IMR-90 (cell line): ENCODE measurements at regions not wholly inside any gene's neighbourhood (a gene's known extent, or its start where the extent isn't known, plus 50 kb on each side); places are given as distances from the start of the nearest gene placed in this dataset.

Source experiments
- ATAC-seq: fragments of 200-7000 bp; cut with Tn5 transposase; 2 replicates; pipeline ENCODE4 v1.9.1; 2020; ENCODE audit warnings: low read depth, mild to moderate bottlenecking, moderate library complexity
- BruUV-seq: library from RNA; stranded (reverse); fragments of 400-500 nt; replicated peaks from 2 replicates; lab custom pipeline; 2021; lab: Mats Ljungman, UMichigan
- CTCF ChIA-PET: fragments of 300-600 bp; formaldehyde crosslinking; extraction: SDS; loops from one replicate; lab custom pipeline; 2021; ENCODE audit warnings: antibody characterized with exemption; lab: Yijun Ruan, JAX
- POLR2A ChIA-PET: fragments of 300-600 bp; sonication (Branson Sonifier 250); formaldehyde crosslinking; loops from one replicate; lab custom pipeline; 2022; ENCODE audit warnings: antibody characterized with exemption; ENCODE audit not compliant: unreplicated experiment; lab: Charles Lee
- DNase-seq: peaks from one replicate; pipeline ENCODE4 v3.0.0; 2013
- H2AFZ ChIP-seq: replicated peaks from 2 replicates; pipeline ENCODE3; 2013; ENCODE audit warnings: low read length, mild to moderate bottlenecking; ENCODE audit not compliant: poor library complexity
- H2AK5ac ChIP-seq: 2 replicates; pipeline ENCODE4 v1.6.1; 2013; ENCODE audit warnings: low read depth, low read length, inconsistent platforms
- H2AK9ac ChIP-seq: replicated peaks from 2 replicates; pipeline ENCODE3; 2013; ENCODE audit warnings: mild to moderate bottlenecking, low read depth, low read length, moderate library complexity; ENCODE audit not compliant: poor library complexity
- H2BK120ac ChIP-seq: 2 replicates; pipeline ENCODE4 v1.6.1; 2013; ENCODE audit warnings: low read depth, low read length, inconsistent platforms
- H2BK15ac ChIP-seq: 3 replicates; pipeline ENCODE4 v1.6.1; 2013; ENCODE audit warnings: low read depth, low read length, inconsistent platforms
- H2BK20ac ChIP-seq: 2 replicates; pipeline ENCODE4 v1.6.1; 2013; ENCODE audit warnings: low read depth, mild to moderate bottlenecking, inconsistent platforms, low read length, moderate library complexity
- H2BK5ac ChIP-seq: 2 replicates; pipeline ENCODE4 v1.6.1; 2013; ENCODE audit warnings: mild to moderate bottlenecking, low read depth, low read length, inconsistent platforms; ENCODE audit not compliant: poor library complexity, severe bottlenecking
- H3K14ac ChIP-seq: replicated peaks from 2 replicates; pipeline ENCODE4 v1.6.1; 2013; ENCODE audit warnings: low read depth, low read length, inconsistent platforms
- H3K18ac ChIP-seq: 2 replicates; pipeline ENCODE4 v1.6.1; 2013; ENCODE audit warnings: low read depth, low read length, control low read depth
- H3K23ac ChIP-seq: 2 replicates; pipeline ENCODE4 v1.6.1; 2013; ENCODE audit warnings: low read depth, low read length, inconsistent platforms
- H3K27ac ChIP-seq: 2 replicates; pipeline ENCODE4 v1.5.1; 2013; ENCODE audit warnings: mild to moderate bottlenecking, control low read depth, low read length; ENCODE audit not compliant: insufficient read depth
- H3K27me3 ChIP-seq: 2 replicates; pipeline ENCODE4 v1.6.1; 2013; ENCODE audit warnings: low read length; ENCODE audit not compliant: control insufficient read depth, insufficient read depth
- H3K36me3 ChIP-seq: 2 replicates; pipeline ENCODE4 v1.6.1; 2013; ENCODE audit warnings: low read length, mixed read lengths; ENCODE audit not compliant: control insufficient read depth, insufficient read depth
- H3K4ac ChIP-seq: 2 replicates; pipeline ENCODE4 v1.6.1; 2013; ENCODE audit warnings: low read depth, low read length, inconsistent platforms
- H3K4me1 ChIP-seq: 2 replicates; pipeline ENCODE4 v1.6.1; 2013; ENCODE audit warnings: low read length, mixed read lengths; ENCODE audit not compliant: control insufficient read depth, insufficient read depth
- H3K4me2 ChIP-seq: 2 replicates; pipeline ENCODE4 v1.6.1; 2013; ENCODE audit warnings: low read depth, mild to moderate bottlenecking, control low read depth, low read length, moderate library complexity
- H3K4me3 ChIP-seq: 2 replicates; pipeline ENCODE4 v1.5.1; 2013; ENCODE audit warnings: low read depth, mild to moderate bottlenecking, control low read depth, low read length, moderate library complexity; ENCODE audit not compliant: insufficient read depth
- H3K56ac ChIP-seq: 2 replicates; pipeline ENCODE4 v1.6.1; 2013; ENCODE audit warnings: low read length, inconsistent platforms; ENCODE audit not compliant: insufficient read depth; ENCODE audit errors: extremely low read depth
- H3K79me1 ChIP-seq, 2 experiments: 2 replicates each; pipeline ENCODE4 v1.6.1; 2013; ENCODE audit warnings: low read length in 2 of 2, inconsistent platforms in 1 of 2, low read depth in 1 of 2
- H3K9ac ChIP-seq: 2 replicates; pipeline ENCODE4 v1.6.1; 2013; ENCODE audit warnings: low read depth, low read length, control low read depth
- H3K9me1 ChIP-seq: 2 replicates; pipeline ENCODE4 v1.6.1; 2013; ENCODE audit warnings: low read length, inconsistent platforms; ENCODE audit not compliant: insufficient read depth
- H3K9me3 ChIP-seq: 2 replicates; pipeline ENCODE4 v1.6.1; 2013; ENCODE audit warnings: low read length; ENCODE audit not compliant: control insufficient read depth, insufficient read depth
- H4K20me1 ChIP-seq: 2 replicates; pipeline ENCODE4 v1.6.1; 2013; ENCODE audit warnings: low read length, inconsistent platforms; ENCODE audit not compliant: insufficient read depth
- H4K5ac ChIP-seq: 2 replicates; pipeline ENCODE4 v1.6.1; 2013; ENCODE audit warnings: mild to moderate bottlenecking, low read depth, low read length, control low read depth
- H4K8ac ChIP-seq, 2 experiments: 2 replicates each; pipeline ENCODE4 v1.6.1; 2013; ENCODE audit warnings: low read depth in 2 of 2, low read length in 2 of 2, control low read depth in 1 of 2, inconsistent platforms in 1 of 2
- H4K91ac ChIP-seq: 2 replicates; pipeline ENCODE4 v1.6.1; 2013; ENCODE audit warnings: low read depth, low read length, inconsistent platforms; ENCODE audit not compliant: insufficient read depth
- MAFK ChIP-seq: IDR thresholded peaks from 2 replicates; pipeline ENCODE4 v1.6.1; 2012; ENCODE audit warnings: low read depth, low read length, improper control_type of control experiment
- MAZ ChIP-seq: IDR thresholded peaks from 2 replicates; pipeline ENCODE4 v1.6.1; 2012; ENCODE audit warnings: low read depth, mild to moderate bottlenecking, low read length, improper control_type of control experiment, moderate library complexity, borderline replicate concordance
- WGBS, 2 experiments: methylation state at CpG; one replicate each; pipeline versions ENCODE4 v1.1.5 to v1.1.7; 2013; ENCODE audit warnings: missing lambda C conversion rate in 2 of 2; ENCODE audit not compliant: insufficient read length in 1 of 2; ENCODE audit errors: extremely low coverage in 2 of 2; 5-methylcytosine and 5-hydroxymethylcytosine counted together
- dilution Hi-C: fragments of 300-500 bp; cut with HindIII; formaldehyde crosslinking; loops from one replicate; pipeline ENCODE4 v1.14.3; 2018; ENCODE audit warnings: low sequenced_read_pairs; ENCODE audit not compliant: unreplicated experiment
- in situ Hi-C: fragments of 300-500 bp; cut with MboI; formaldehyde crosslinking; loops from 3 replicates; pipeline ENCODE4 v1.14.3; 2019; ENCODE audit warnings: low sequenced_read_pairs, inconsistent platforms, mixed read lengths
- intact Hi-C: fragments of 100-400 bp; cut with micrococcal nuclease; formaldehyde crosslinking; loops from 2 replicates; pipeline ENCODE4 v1.10.0; 2022

GRCh38 chr1:189151361-189151760, 1326.3 kb downstream of the BRINP3 start:
- Histone ChIP-seq H3K14ac (no peak overlapping the region), H2AK9ac (no peak overlapping the region), H3K4me3 (no peak overlapping the region), H2BK5ac (no peak overlapping the region), H3K9me3 (no peaks in the 10 kb centered on the region), H4K20me1 (no peaks in the 10 kb centered on the region), H2AFZ (no peak overlapping the region), H3K9ac (no peak overlapping the region), H3K4ac (no peak overlapping the region), H3K36me3 (no peaks in the 10 kb centered on the region), H2BK120ac (no peak overlapping the region), H3K9me1 (no peaks in the 10 kb centered on the region), H3K23ac (no peak overlapping the region), H4K5ac (no peak overlapping the region), H2BK15ac (no peak overlapping the region), H2AK5ac (no peak overlapping the region), H4K91ac (no peak overlapping the region), H3K4me1 (no peaks in the 10 kb centered on the region), H3K27ac (no peak overlapping the region), H3K56ac (no peak overlapping the region), H3K27me3 (no peaks in the 10 kb centered on the region), H4K8ac (no peak overlapping the region), H3K4me2 (no peak overlapping the region), H3K79me1 (no peaks in the 10 kb centered on the region), H2BK20ac (no peak overlapping the region), H3K18ac (no peak overlapping the region)
- no peak for ATAC-seq
- in situ Hi-C loops (no loop called here), intact Hi-C loops (no loop called here), dilution Hi-C loops (no loop called here)
- WGBS, 2 experiments, result no CpG with 5 or more reads among the region's 2 CpGs
- TF ChIP-seq MAFK, result peak; percentile 35; the same call in 1 of the 2 replicates
- TF ChIP-seq MAZ, result no peak
- BruUV-seq, result no TSS peak
- no peak for DNase-seq
- CTCF ChIA-PET, result no interaction called here
- POLR2A ChIA-PET, result no interaction called here
